Right lobe of liver (tissue), 6 donors: ENCODE measurements at regions not wholly inside any gene's neighbourhood (a gene's known extent, or its start where the extent isn't known, plus 50 kb on each side); places are given as distances from the start of the nearest gene placed in this dataset.

Experiments used
- ATAC-seq, 4 donors: fragments of 200-7000 bp; cut with Tn5 transposase; one replicate each; pipeline ENCODE4 v1.9.1; 2020; ENCODE audit warnings: mild to moderate bottlenecking in 4 of 4, moderate library complexity in 4 of 4
- DNase-seq, 3 donors: peaks; one replicate each; pipeline ENCODE4 v3.0.0-alpha.2; 2020
- H3K27ac ChIP-seq, 3 donors: fragments of 200-600 bp; one replicate each; pipeline ENCODE4 v1.8.0; 2022
- H3K27me3 ChIP-seq, 2 donors: fragments of 200-600 bp; one replicate each; pipeline ENCODE4 v1.8.0; 2022
- H3K36me3 ChIP-seq, 4 donors: fragments of 200-600 bp; sonication (generic) in 1 of 4; one replicate each; pipeline versions ENCODE4 v1.5.1 to v1.8.0; 2017 to 2022; ENCODE audit warnings: control low read depth in 1 of 4
- H3K4me1 ChIP-seq, 4 donors: fragments of 200-600 bp; sonication (generic) in 1 of 4; one replicate each; pipeline versions ENCODE4 v1.5.1 to v1.8.0; 2017 to 2022; ENCODE audit warnings: control low read depth in 1 of 4
- H3K4me3 ChIP-seq, 3 donors: fragments of 200-600 bp; one replicate each; pipeline ENCODE4 v1.8.0; 2022
- H3K9me3 ChIP-seq, 4 donors: fragments of 200-600 bp; sonication (generic) in 1 of 4; one replicate each; pipeline versions ENCODE4 v1.5.1 to v1.8.0; 2017 to 2022; ENCODE audit warnings: control low read depth in 1 of 4
- POLR2A ChIP-seq: fragments of 450-650 bp; IDR thresholded peaks from one replicate; pipeline ENCODE4 v1.6.1; 2017; ENCODE audit warnings: antibody characterized with exemption, mild to moderate bottlenecking
- WGBS: methylation state at CpG from one replicate; pipeline ENCODE4 v1.1.6; 2018; ENCODE audit warnings: low coverage, low lambda C conversion rate; ENCODE audit not compliant: insufficient coverage; ENCODE audit errors: missing lambda C conversion rate; 5-methylcytosine and 5-hydroxymethylcytosine counted together
- intact Hi-C, 2 donors: fragments of 100-400 bp; cut with DNase I; formaldehyde crosslinking; loops; one replicate each; pipeline versions ENCODE4 v1.11.2 to v1.14.1; 2022
- TF ChIP-seq, protein P1 (sequence below), 4 donors: fragments of 200-600 bp in 3 of 4; fragments of 450-650 bp in 1 of 4; IDR thresholded peaks; one replicate each; pipeline versions ENCODE4 v1.5.1 to v1.8.0; 2016 to 2022; ENCODE audit warnings: antibody characterized with exemption in 4 of 4, mild to moderate bottlenecking in 2 of 4
- donor health status: DM: no; HTN: yes; CAD: no.
- donor health status: DM: no; HTN: no; CAD: no.
- donor health status: DM: no; HTN: no; CAD: no.
- donor health status: DM: no; HTN: yes; CAD: no.
- donor health status: DM: no; HTN: yes; CAD: no.

DNA sequence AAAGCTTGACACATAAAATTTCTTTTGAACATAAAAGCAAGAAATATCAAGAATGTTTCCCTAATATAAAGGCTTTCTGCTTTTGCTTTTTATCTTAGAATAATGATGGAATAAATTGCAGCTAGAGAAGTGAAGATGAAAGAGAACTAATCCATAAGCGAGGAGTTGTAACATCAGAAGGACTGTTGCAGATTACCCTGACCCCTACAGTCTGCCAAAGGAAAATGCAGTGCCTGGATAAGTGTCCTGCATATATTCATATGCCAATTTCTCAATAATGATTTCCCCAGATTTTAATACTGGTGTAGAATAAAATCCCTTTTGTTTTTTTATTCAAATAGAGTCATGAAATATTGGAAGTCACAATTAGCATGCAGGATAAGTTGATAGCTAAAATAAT lies 115.9 kb downstream of the MAGEC2 start:
- DNase-seq (no peak), ATAC-seq (peak in 3 of 4 donors; percentile 38 to 63 (median 41))
- Histone ChIP-seq H3K27me3 (no peaks in the 10 kb centered on the region), H3K9me3 (no peaks in the 10 kb centered on the region), H3K4me1 (no peaks in the 10 kb centered on the region), H3K4me3 (no peak overlapping the region), H3K27ac (no peak overlapping the region), H3K36me3 (no peaks in the 10 kb centered on the region)
- TF ChIP-seq POLR2A, result no peak
- TF ChIP-seq, protein P1, sequence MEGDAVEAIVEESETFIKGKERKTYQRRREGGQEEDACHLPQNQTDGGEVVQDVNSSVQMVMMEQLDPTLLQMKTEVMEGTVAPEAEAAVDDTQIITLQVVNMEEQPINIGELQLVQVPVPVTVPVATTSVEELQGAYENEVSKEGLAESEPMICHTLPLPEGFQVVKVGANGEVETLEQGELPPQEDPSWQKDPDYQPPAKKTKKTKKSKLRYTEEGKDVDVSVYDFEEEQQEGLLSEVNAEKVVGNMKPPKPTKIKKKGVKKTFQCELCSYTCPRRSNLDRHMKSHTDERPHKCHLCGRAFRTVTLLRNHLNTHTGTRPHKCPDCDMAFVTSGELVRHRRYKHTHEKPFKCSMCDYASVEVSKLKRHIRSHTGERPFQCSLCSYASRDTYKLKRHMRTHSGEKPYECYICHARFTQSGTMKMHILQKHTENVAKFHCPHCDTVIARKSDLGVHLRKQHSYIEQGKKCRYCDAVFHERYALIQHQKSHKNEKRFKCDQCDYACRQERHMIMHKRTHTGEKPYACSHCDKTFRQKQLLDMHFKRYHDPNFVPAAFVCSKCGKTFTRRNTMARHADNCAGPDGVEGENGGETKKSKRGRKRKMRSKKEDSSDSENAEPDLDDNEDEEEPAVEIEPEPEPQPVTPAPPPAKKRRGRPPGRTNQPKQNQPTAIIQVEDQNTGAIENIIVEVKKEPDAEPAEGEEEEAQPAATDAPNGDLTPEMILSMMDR (IDR thresholded peaks at IDR 0.05), result peak; percentile 17 to 55 (median 40)
- 26% methylated on average over 1 of the region's 1 CpG for WGBS
- intact Hi-C loops, result no loop called here

DNA sequence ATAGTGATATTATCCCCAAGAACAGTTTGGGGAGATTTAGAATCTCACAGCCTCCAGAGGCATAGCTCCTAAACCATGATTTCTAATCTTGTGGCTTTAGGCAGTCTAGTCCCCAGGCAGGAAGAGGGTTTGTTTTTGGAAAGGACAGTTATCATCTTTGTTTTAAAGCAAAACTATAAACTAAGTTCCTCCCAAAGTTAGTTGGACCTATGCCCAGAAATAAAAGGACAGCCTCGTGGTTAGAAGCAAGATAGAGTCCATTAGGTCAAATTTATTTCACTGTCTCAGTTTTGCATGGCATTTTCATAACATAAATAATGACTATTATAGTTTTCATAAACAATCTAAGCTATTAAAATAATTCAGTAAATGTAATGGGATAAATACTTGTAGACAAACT lies 120.5 kb downstream of the MAGEC2 start:
- ATAC-seq (no peak), DNase-seq (no peak)
- WGBS, result 0% methylated on average over 1 of the region's 1 CpG
- no peaks in the 10 kb centered on the region for H3K27me3 ChIP-seq
- no peaks in the 10 kb centered on the region for H3K36me3 ChIP-seq
- no peaks in the 10 kb centered on the region for H3K9me3 ChIP-seq
- no peak overlapping the region for H3K27ac ChIP-seq
- H3K4me3 ChIP-seq, result no peak overlapping the region
- TF ChIP-seq, protein P1 (IDR thresholded peaks at IDR 0.05), result no peak
- TF ChIP-seq POLR2A, result no peak
- intact Hi-C loops, result no loop called here
- no peaks in the 10 kb centered on the region for H3K4me1 ChIP-seq

DNA sequence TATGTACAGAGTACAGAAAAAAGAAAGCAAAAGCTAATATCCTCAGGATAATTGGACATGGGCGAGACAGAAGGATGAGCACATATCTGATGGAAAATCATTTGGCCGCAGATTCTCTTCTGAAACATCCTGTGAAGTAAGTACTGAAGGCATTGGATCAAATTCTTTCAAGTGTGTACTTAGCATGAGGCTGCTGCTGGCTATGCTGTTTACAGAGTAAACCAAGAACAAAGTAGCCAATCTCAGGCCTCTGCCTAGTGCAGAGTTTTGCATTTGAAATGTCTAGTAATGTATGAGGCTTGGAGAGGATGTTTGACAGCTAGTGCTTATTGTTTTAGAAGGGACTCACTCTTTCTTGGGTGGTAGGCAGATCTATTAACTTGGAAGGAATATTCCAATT lies 128.5 kb downstream of the MAGEC2 start:
- H3K27me3 ChIP-seq, result no peaks in the 10 kb centered on the region

DNA sequence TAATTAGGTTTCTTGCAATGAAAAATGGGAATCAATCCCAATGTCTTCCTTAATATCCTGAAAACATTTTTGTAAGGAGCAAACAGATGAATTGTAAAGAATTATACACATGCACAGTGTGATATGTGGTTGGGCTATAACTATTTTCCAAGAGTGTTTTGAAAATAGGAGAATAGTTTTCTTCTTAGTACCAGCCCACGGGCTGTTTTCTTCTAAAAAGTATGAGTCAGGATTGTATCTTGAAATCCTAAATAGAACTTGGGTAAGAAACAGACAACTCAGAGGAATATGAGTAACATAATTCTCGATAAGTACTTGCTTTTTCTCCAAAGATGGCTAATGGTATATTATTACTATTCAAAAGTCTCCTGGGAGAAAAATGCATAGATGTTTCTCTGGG lies 136.7 kb downstream of the MAGEC2 start:
- TF ChIP-seq, protein P1 (IDR thresholded peaks at IDR 0.05), result no peak
- no peak for TF ChIP-seq POLR2A
- ATAC-seq (no peak), DNase-seq (no peak)
- Histone ChIP-seq H3K9me3 (no peaks in the 10 kb centered on the region), H3K4me3 (no peak overlapping the region), H3K27me3 (no peaks in the 10 kb centered on the region), H3K4me1 (no peaks in the 10 kb centered on the region), H3K27ac (no peak overlapping the region), H3K36me3 (no peaks in the 10 kb centered on the region)
- 37% methylated on average over 2 of the region's 2 CpGs for WGBS
- intact Hi-C loops, result no loop called here

More for the DNA sequence above, 128.5 kb downstream of the MAGEC2 start:
- WGBS, result 26% methylated on average over 2 of the region's 2 CpGs
- H3K36me3 ChIP-seq, result no peaks in the 10 kb centered on the region
- TF ChIP-seq, protein P1 (IDR thresholded peaks at IDR 0.05), result no peak
- no peak for TF ChIP-seq POLR2A
- ATAC-seq (no peak), DNase-seq (no peak)
- H3K9me3 ChIP-seq, result no peaks in the 10 kb centered on the region
- no peak overlapping the region for H3K4me3 ChIP-seq
- no peaks in the 10 kb centered on the region for H3K4me1 ChIP-seq
- intact Hi-C loops, result no loop called here
- H3K27ac ChIP-seq, result no peak overlapping the region

DNA sequence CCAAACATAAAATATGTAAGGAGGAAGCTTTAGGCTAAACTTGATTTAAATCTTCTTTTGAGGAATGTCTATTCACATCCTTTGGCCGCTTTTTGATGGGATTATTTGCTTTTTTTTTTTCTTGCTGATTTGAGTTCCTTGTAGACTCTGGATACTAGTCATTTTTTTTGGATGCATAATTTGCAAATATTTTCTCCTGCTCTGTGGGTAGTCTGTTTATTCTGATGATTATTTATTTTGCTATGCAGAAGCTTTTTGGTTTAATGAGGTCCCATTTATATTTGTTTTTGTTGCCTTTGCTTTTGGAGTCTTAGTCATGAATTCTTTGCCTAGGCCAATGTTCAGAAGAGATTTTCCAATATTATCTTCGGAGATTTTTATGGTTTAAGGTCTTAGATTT lies 144.9 kb downstream of the MAGEC2 start:
- DNase-seq (no peak), ATAC-seq (no peak)
- Histone ChIP-seq H3K4me3 (no peak overlapping the region), H3K27ac (no peak overlapping the region), H3K9me3 (no peaks in the 10 kb centered on the region), H3K36me3 (no peaks in the 10 kb centered on the region), H3K4me1 (no peaks in the 10 kb centered on the region), H3K27me3 (no peaks in the 10 kb centered on the region)
- intact Hi-C loops, result no loop called here
- no peak for TF ChIP-seq POLR2A
- TF ChIP-seq, protein P1 (IDR thresholded peaks at IDR 0.05), result no peak
- WGBS, result 42% methylated on average over 2 of the region's 2 CpGs
